ENCODE measurements at regions not wholly inside any gene's neighbourhood (a gene's known extent, or its start where the extent isn't known, plus 50 kb on each side); places are given as distances from the start of the nearest gene placed in this dataset.

GRCh38 chr15:95470529-95470928, 860.0 kb upstream of the NR2F2 start:
- no peak overlapping the region for H3K9ac ChIP-seq (ENCODE audit: low read length)
- no peaks in the 10 kb centered on the region for H3K79me2 ChIP-seq (ENCODE audit: insufficient read depth, low read length)
- no peak overlapping the region for H3K27ac ChIP-seq (ENCODE audit: low read depth, low read length, poor library complexity, severe bottlenecking)
- TF ChIP-seq CTCF (IDR thresholded peaks at IDR 0.05; ENCODE audit: low read length): no peak
- TF ChIP-seq EZH2 (IDR thresholded peaks at IDR 0.05; ENCODE audit: borderline replicate concordance, low read length): no peak
- no peak overlapping the region for H3K4me3 ChIP-seq (ENCODE audit: low read depth, low read length, poor library complexity, severe bottlenecking)
- H3K9me2 ChIP-seq (ENCODE audit: low read depth, low read length): no peaks in the 10 kb centered on the region
- H3K4me2 ChIP-seq (ENCODE audit: low read length): no peak overlapping the region
- no peaks in the 10 kb centered on the region for H3K27me3 ChIP-seq (ENCODE audit: insufficient read depth, low read length)
- no peak overlapping the region for H2AFZ ChIP-seq (ENCODE audit: low read length)
- no peaks in the 10 kb centered on the region for H4K20me1 ChIP-seq (ENCODE audit: insufficient read depth, low read length)
- no peaks in the 10 kb centered on the region for H3K9me3 ChIP-seq (ENCODE audit: low read length)
- H3K36me3 ChIP-seq (ENCODE audit: insufficient read depth, low read length): no peaks in the 10 kb centered on the region
- no peaks in the 10 kb centered on the region for H3K4me1 ChIP-seq (ENCODE audit: insufficient read depth, low read length, severe bottlenecking)
- no peaks in the 10 kb centered on the region for H3F3A ChIP-seq (ENCODE audit: insufficient read depth, low read length)

- H3F3A ChIP-seq (ENCODE audit: insufficient read depth, low read length): no peaks in the 10 kb centered on the region
- H3K27me3 ChIP-seq (ENCODE audit: insufficient read depth, low read length): no peaks in the 10 kb centered on the region
- no peaks in the 10 kb centered on the region for H3K4me1 ChIP-seq (ENCODE audit: insufficient read depth, low read length, severe bottlenecking)
- no peak overlapping the region for H3K9ac ChIP-seq (ENCODE audit: low read length)
- H2AFZ ChIP-seq (ENCODE audit: low read length): no peak overlapping the region
- H3K9me2 ChIP-seq (ENCODE audit: low read depth, low read length): no peaks in the 10 kb centered on the region
- no peaks in the 10 kb centered on the region for H3K9me3 ChIP-seq (ENCODE audit: low read length)
- no peak overlapping the region for H3K4me2 ChIP-seq (ENCODE audit: low read length)
- H3K79me2 ChIP-seq (ENCODE audit: insufficient read depth, low read length): no peaks in the 10 kb centered on the region
- no peak overlapping the region for H3K4me3 ChIP-seq (ENCODE audit: low read depth, low read length, poor library complexity, severe bottlenecking)
- H4K20me1 ChIP-seq (ENCODE audit: insufficient read depth, low read length): no peaks in the 10 kb centered on the region
- TF ChIP-seq CTCF (IDR thresholded peaks at IDR 0.05; ENCODE audit: low read length) (no peak), EZH2 (IDR thresholded peaks at IDR 0.05; ENCODE audit: borderline replicate concordance, low read length) (no peak)
- H3K36me3 ChIP-seq (ENCODE audit: insufficient read depth, low read length): no peaks in the 10 kb centered on the region
- no peak overlapping the region for H3K27ac ChIP-seq (ENCODE audit: low read depth, low read length, poor library complexity, severe bottlenecking)
Measured at GRCh38 chr15:95470997-95471689, 859.4 kb upstream of the NR2F2 start.

- H3F3A ChIP-seq (ENCODE audit: insufficient read depth, low read length): no peaks in the 10 kb centered on the region
- H2AFZ ChIP-seq (ENCODE audit: low read length): no peak overlapping the region
Measured at GRCh38 chr15:95471690-95472086, 858.8 kb upstream of the NR2F2 start.

More at GRCh38 chr15:95471690-95472086, 858.8 kb upstream of the NR2F2 start:
- Histone ChIP-seq H3K9me3 (ENCODE audit: low read length) (no peaks in the 10 kb centered on the region), H3K79me2 (ENCODE audit: insufficient read depth, low read length) (no peaks in the 10 kb centered on the region), H3K4me3 (ENCODE audit: low read depth, low read length, poor library complexity, severe bottlenecking) (no peak overlapping the region), H3K9me2 (ENCODE audit: low read depth, low read length) (no peaks in the 10 kb centered on the region), H3K4me2 (ENCODE audit: low read length) (no peak overlapping the region), H3K9ac (ENCODE audit: low read length) (no peak overlapping the region), H3K36me3 (ENCODE audit: insufficient read depth, low read length) (no peaks in the 10 kb centered on the region), H3K27me3 (ENCODE audit: insufficient read depth, low read length) (no peaks in the 10 kb centered on the region), H3K4me1 (ENCODE audit: insufficient read depth, low read length, severe bottlenecking) (no peaks in the 10 kb centered on the region), H3K27ac (ENCODE audit: low read depth, low read length, poor library complexity, severe bottlenecking) (no peak overlapping the region), H4K20me1 (ENCODE audit: insufficient read depth, low read length) (no peaks in the 10 kb centered on the region)
- TF ChIP-seq CTCF (IDR thresholded peaks at IDR 0.05; ENCODE audit: low read length): no peak
- no peak for TF ChIP-seq EZH2 (IDR thresholded peaks at IDR 0.05; ENCODE audit: borderline replicate concordance, low read length)
